ENCODE measurements at regions not wholly inside any gene's neighbourhood (a gene's known extent, or its start where the extent isn't known, plus 50 kb on each side); places are given as distances from the start of the nearest gene placed in this dataset.

- H3K27me3 Mint-ChIP-seq, result peaks cover 8 to 39% (median 14%) of the 10 kb centered on the region in 3 donors
- no peak overlapping the region for H3K27ac Mint-ChIP-seq
- no peaks in the 10 kb centered on the region for H3K36me3 Mint-ChIP-seq
- DNase-seq (no peak), ATAC-seq (ENCODE audit: low read depth in 2 of 2) (no peak)
- no peaks in the 10 kb centered on the region for H3K4me1 Mint-ChIP-seq
- no peaks in the 10 kb centered on the region for H3K9me3 Mint-ChIP-seq
- H3K4me3 Mint-ChIP-seq, result no peak overlapping the region
Observed at GRCh38 chr5:1933364-1934055, 50.8 kb upstream of the IRX4 start.
